Frontal cortex (tissue), 3 donors: ENCODE measurements at regions not wholly inside any gene's neighbourhood (a gene's known extent, or its start where the extent isn't known, plus 50 kb on each side); places are given as distances from the start of the nearest gene placed in this dataset.
"Not testable (repeated sequence)": the region's sequence is repeated elsewhere in the genome, so short reads cannot be mapped to it uniquely, and the experiment has no call there.

Experiments used
- DNase-seq, 2 donors: peaks; one replicate each; pipeline ENCODE4 v3.0.0; 2012; ENCODE audit warnings: low spot score in 2 of 2
- FAIRE-seq: peaks from 2 replicates; lab custom pipeline; 2012; peaks lifted over from hg19 to GRCh38; lab: Jason Lieb, UNC
- donor health status: control.
- donor health status: control.
- donor health status: control.

DNA sequence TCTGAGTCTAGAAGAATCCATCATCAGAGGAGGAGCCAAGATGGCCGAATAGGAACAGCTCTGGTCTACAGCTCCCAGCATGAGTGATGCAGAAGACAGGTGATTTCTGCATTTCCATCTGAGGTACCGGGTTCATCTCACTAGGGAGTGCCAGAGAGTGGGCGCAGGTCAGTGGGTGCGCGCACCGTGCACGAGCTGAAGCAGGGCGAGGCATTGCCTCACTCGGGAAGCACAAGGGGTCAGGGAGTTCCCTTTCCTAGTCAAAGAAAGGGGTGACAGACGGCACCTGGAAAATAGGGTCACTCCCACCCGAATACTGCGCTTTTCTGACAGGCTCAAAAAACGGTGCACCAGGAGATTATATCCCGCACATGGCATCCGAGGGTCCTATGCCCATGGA lies 837.5 kb downstream of the TAF11L14 start:
- DNase-seq, FAIRE-seq: not testable (repeated sequence)

DNA sequence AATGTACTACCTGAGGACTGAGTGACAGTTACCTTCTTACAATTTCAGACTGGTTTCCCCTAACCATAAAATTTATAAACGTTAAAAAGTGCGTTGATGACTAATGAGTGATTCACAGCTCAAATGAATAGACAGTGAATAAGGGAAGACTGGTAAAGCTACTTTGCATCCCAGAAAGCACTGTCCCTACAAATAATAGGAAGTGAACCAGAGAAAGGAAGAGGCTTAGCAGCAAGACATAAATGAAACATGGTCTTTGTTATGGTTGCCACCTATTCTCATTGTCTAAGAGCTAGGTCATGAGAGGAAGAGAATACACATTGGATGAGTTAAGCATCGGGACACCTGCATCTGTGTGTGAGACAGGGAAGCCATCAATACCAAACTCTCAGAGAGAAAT lies 849.2 kb downstream of the TAF11L14 start:
- FAIRE-seq (no peak), DNase-seq (no peak)

DNA sequence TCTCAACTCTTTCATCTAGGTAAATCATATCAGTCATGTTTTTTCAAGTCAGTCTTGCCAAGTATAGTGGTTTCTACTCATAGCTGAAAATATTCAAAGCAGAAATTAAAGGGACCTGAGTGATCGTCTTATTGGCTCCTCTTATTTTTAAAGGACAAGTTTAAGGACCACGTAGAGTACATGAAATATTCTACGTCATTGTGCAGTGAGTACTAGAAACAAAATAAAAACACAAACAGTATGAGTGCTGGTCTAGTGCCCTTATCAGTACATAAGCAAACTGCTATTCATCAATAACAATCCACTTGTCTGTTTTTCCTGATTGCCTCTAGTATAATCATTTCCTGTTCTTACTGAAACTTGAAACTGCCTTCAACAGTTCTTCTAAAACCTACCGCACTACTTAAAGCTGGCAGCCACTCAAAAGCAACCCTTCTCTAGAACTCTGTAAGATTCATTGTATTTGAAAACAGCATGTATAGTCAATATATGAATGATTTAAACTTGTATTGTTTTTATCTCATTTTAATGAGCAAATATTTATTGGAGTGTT lies 853.7 kb downstream of the TAF11L14 start:
- FAIRE-seq, result no peak
- DNase-seq, result no peak

DNA sequence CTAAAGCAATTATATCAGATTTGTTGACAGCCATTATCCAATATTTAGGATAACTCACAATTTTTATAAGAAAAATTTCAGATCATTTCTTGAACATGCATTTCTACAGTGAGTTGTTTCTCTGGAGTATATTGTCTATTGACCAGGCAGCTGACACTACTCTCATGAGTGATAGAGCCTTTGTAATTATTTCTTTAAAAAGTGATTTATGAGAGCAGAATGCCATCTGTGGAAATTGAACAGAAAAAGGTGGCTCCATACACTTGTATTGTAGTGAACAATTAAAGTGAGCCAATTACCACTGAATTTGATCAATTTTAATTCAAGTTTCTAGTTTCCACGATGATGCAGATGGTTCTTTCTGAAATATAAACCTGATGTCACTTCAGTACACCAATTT lies 855.4 kb downstream of the TAF11L14 start:
- FAIRE-seq, result no peak
- DNase-seq, result no peak

DNA sequence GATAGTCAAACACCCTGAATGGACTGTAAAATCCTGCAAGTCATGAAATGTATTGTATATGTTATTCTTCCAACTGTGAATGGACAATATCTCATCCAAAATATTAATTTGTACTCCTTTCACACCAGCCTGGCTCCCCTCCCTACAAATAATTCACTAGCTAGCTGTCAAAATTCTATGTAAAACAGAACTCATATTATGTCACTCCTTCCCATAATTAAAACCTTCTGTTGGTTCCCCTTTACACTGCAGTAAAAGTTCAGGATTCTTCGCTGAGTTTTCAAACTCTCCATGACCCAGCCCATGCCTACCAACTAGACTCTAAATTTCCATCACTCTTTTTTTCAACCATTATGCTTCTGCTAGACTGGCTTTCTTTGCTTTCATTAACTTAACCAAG lies 857.1 kb downstream of the TAF11L14 start:
- no peak for FAIRE-seq
- no peak for DNase-seq

DNA sequence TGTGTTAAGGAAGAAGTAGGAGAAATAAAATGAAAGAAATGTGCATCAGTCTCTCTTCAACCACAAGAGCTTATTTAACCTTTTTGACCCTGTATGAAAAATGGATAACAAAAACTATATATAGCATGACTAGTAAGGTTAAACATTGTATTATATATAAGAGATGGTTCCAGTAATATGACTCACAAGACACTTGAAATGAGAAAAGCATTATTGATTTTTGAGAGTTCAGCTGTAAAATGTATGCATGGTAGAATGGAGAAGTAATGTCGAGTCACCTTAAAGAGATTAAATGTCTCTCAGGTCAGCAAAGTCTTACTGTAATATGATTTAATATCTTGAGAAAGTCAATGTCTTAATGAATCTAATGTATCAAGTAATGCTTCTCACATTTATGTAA lies 860.9 kb downstream of the TAF11L14 start:
- DNase-seq, result no peak
- no peak for FAIRE-seq

DNA sequence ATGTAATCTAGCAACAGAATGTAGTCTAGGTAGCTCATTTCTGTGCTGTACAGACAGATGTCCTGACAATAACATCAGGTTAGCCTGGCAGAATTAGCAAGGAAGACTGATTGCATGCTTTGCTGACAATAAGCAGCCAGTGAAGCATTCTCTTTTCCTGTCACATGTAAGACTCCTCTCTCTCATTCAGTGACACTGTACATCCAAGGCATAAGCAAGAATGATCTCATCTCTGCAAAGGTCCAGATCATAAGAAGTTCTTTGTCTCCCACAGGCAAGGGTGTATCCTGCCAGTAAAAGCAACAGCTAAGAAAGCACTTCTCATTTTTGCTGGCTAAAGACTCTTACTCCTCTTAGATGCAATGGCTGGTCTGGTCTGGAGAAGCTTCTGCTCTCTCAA lies 861.8 kb downstream of the TAF11L14 start:
- DNase-seq (no peak), FAIRE-seq (no peak)

DNA sequence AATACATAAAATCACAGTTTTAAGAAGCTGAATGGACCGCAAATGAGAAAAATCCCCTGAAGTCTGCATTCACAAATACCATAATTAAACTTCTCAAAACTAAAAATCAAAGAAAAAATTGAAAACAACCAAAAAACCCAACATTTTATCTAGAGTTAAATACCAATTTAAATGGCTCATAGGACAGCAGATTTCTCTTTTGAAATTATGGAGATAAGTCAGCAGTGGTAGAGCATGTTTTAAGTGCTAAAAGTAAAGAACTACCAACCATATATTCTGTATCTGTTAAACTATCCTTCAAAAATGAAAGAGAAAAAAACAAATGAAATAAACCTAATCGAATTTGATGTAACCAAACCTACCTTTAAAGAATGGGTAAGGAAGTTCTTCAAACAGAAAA lies 862.8 kb downstream of the TAF11L14 start:
- DNase-seq (no peak), FAIRE-seq (no peak)

DNA sequence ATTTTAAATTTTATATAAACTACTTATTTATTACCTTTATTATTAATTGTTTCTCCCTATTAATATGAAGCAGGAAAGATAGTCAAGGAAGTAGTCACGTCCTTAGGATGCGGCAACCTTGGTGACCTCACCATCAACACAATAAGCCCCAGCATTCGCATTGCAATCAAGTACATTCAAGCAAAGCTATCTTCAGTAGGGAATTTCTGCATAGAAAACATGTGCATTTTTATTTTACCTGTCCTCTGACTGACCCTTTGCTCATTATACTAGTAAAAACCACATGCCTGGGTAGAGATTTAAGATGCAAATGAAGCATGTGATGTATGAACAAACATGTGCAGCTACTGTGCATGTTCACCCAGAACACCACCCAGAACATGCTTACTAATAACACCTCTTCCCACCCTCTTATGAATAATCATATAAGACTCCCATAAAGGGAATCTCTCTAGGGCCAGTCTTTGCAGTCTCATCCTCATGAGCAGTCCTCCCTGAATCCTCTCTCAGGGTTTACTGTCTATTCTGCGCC lies 869.6 kb downstream of the TAF11L14 start:
- FAIRE-seq, result no peak
- no peak for DNase-seq

DNA sequence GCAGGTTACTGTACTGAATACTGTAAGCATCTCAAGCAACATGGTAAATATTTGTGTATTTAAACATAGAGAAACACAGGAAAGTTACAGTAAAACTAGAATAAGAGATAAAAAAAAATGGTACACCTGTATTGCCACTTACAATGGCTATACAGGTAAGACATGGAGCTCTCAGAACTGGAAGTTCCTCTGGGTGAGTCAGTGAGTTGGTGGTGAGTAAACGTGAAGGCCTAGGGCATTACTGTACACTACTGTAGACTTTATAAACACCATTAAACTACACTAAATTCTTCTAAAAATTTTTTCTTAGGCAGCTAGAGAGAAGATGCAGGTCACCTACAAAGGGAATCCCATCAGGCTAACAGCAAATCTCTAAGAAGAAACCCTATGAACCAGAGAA lies 872.9 kb downstream of the TAF11L14 start:
- DNase-seq (no peak), FAIRE-seq (no peak)

DNA sequence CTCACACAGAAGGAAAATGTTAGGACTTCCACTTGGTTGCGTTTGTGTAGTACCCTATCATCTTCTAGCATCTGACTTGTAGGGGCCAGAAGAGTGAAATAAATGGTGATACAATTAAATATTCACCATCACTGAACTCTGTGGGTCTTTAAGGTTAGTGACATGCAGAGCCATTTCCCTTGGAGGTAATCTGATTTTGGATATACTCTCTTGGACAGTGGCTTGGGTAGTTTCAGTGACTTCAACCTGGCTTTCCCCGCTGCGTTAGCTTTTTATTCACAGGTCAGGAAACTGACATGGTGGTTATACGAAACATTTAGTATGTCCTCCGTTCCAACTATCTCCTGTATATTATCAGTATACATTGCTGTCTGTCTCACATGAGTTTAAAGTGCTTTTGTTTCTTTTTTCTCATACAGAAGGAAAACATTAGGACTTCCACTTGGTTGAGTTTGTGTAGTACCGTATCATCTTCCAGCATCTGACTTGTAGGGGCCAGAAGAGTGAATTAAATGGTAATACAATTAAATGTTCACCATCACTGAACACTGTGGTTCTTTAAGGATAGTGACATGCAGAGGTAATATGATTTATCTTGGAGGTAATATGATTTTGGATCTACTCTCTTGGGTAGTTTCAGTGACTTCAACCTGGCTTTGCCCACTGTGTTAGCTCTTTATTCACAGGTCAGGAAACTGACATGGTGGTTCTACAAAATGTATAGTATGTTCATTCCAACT lies 883.6 kb downstream of the TAF11L14 start:
- FAIRE-seq, result no peak
- no peak for DNase-seq

DNA sequence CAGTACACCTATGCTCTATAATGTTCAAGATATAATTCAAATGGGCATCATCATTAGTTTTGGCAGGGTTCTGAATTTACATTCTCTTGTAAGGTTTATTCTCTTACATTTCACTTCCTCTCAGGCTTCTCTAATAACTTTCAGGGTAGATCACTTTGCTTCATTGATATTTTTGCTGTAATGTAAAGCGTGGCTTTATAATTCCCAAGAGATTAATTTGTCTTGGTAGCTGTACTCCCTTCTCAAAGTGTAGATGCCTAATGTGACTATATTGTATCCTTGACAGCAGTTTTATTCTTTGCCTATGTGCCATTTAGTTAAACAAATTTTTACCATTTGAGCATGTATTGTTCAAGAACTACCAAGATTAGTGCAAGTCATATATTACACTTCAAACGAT lies 889.1 kb downstream of the TAF11L14 start:
- FAIRE-seq, result no peak

DNA sequence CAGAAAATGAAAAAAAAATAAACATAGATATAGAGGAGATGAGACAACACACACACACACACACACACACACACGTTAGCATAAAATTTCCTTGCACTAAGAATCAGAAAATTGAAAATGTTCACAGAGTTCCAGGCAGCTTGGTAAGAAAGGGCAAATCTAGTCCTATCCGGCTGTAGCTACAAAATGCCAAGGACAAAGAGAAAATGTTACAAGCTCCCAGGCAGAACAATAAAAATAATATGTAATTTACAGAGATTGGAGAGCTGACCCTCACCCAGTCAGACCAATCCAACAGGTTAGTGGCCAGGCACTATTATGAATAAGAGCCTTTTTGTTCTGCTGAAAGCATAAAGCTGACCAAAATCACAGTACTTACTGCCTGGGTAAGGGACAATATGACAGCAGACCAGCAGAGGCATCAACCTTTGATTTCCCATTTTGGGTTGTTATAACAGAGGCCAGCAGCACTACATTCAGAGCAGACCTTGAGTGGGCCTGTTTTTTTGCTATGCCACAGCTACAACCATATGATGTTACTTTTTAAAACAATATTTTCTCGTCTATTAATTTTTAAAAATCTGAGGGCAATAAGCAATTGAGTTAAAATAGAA lies 892.6 kb downstream of the TAF11L14 start:
- no peak for DNase-seq
- FAIRE-seq, result no peak

More for the DNA sequence above, 889.1 kb downstream of the TAF11L14 start:
- no peak for DNase-seq

DNA sequence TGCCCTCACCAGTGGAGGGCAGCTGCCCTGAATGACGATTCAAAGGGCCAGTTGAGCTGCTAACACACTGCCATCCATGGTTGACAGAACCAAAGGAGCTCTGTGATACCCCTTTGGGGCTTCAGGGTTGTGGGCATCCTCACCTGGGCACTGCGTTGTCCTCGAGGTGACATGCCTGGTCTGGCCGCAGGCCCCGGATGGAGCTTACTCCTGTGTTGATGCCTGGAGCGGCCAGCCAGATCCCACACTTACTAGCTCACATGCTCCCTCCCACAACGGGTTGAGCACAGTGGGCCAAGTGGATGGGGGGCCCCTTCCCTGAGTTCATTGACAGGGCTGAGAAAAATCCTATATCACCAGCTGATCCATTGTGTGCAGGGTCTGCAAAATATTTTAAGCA lies 898.9 kb downstream of the TAF11L14 start:
- DNase-seq (no peak), FAIRE-seq (no peak)

DNA sequence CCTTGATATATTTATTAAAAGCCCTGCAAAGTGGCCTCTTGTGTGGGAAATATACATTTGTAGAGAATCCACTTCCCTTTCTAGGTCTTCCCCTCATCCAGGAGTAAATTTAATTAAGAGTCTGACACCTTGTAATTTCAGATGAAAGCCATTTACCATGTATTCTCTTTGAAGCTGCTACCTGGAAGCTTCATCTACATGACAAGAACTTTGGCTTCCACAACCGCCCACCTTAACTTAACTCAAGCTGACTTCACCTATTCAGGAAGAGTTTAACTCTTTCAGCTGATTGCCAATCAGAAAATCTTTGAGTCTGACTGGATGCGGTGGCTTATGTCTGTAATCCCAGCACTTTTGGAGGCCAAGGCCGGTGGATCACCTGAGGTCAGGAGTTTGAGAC lies 899.9 kb downstream of the TAF11L14 start:
- DNase-seq (no peak), FAIRE-seq (no peak)

DNA sequence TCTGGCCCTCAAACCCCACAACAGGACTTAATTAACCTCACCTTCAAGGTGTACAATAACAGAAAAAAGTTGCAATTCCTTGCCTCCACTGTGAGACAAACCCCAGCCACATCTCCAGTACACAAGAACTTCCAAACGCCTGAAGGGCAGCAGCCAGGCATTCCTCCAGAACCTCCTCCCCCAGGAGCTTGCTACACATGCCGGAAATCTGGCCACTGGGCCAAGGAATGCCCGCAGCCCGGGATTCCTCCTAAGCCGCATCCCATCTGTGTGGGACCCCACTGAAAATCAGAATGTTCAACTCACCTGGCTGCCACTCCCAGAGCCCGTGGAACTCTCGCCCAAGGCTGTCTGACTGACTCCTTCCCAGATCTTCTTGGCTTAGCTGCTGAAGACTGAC lies 901.5 kb downstream of the TAF11L14 start:
- DNase-seq, FAIRE-seq: not testable (repeated sequence)

DNA sequence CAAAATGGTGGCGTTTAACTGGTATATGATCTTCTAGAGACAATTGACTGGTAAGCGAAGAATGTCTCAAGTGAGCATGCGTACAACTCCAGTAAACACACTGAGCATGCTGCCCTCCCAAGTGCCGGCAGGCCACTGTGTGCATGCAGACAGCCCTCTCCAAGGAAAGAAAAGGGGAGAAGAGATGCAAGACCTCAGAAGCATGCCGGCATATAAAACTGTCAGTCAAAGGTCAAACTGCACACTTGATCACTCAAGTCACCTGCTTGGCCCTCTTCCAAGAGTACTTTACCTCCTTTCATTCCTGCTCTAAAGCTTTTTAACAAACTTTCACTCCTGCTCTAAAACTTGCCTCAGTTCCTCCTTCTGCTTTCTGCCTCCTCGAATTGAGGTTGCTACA lies 910.2 kb downstream of the TAF11L14 start:
- no peak for FAIRE-seq
- DNase-seq, result no peak

DNA sequence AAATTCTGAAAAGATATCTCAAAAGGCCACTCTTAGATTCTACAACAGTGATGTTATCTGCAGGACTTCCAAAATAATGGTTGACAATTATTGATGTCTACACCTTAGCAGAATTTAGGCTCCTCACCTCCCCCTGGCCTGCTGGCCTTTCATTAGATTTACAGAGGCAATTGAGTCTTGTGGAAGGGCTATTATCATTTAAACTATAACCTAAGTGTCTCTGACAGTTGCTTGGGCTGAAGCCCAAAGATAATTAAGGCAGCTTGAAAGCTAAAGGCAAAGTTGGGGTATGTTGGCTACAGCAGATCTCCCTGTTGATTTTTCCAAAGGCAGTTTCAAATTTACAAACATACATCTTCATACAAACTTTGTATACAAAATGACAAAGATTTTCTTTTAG lies 912.3 kb downstream of the TAF11L14 start:
- no peak for DNase-seq
- FAIRE-seq, result no peak

DNA sequence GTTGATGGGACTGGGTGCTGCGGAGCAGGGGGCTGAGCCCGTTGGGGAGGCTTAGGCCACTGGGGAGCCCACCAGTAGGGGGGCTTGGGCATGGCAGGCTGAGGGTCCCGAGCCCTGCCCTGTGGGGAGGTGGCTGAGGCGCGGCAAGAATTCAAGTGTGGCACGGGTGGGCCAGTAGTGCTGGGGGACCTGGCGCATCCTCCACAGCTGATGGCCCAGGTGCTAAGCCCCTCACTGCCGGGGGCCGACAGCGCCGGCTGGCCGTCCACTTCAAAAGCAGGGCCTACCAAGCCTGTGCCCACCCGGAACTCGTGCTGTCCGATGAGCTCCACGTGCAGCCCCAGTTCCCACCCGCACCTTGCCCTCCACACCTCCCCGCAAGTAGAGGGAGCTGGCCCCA lies 917.5 kb downstream of the TAF11L14 start:
- no peak for FAIRE-seq

DNA sequence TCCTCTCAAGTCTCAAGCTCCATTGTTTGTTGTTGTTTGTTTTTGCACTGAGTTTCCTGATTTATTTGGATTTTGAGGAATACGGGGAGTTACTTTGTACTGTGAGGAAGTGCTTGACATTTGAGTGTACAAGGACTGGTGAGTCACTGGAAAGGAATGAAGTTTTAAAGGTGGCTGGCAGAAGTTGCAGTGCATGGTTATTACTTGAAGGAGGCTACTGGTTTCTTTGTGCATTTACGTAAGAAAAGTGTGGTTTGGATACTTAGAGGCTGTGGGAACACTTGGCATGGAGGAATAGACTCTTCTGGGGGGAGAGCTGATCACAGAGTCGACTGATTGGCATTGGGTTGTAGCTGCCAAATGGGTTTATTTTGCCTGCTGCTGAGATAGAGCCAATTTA lies 919.0 kb downstream of the TAF11L14 start:
- FAIRE-seq (no peak), DNase-seq (no peak)

More for the DNA sequence above, 917.5 kb downstream of the TAF11L14 start:
- DNase-seq, result no peak

DNA sequence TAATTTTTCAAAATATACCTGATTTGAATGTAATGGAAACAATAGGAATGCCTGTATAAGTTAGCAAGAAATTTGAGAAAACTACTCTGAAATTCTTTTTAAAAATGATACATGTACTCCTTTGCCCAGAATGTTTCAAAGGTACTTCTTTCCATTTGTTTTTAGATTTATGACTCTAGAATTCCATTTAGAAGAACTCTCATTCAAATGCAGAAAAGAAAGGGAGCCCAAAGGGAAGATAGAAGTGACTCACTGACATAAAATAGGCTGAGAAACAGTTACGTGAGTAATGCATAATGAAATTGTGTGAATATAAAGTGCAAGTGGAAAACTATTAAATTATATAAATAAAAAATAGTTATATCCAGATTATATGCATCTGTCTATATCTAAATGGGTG lies 926.3 kb downstream of the TAF11L14 start:
- DNase-seq (no peak), FAIRE-seq (no peak)
